SK-N-SH (cell line): ENCODE measurements at regions not wholly inside any gene's neighbourhood (a gene's known extent, or its start where the extent isn't known, plus 50 kb on each side); places are given as distances from the start of the nearest gene placed in this dataset.

ENCODE experiments used
- CTCF ChIA-PET: fragments of 300-600, 350-600 bp; formaldehyde crosslinking; extraction: SDS; loops from one replicate; lab custom pipeline; 2021; lab: Yijun Ruan, JAX
- POLR2A ChIA-PET: fragments of 350-600 bp; sonication (Branson Sonifier 250); formaldehyde crosslinking; extraction: SDS; loops from one replicate; lab custom pipeline; 2020; ENCODE audit warnings: antibody characterized with exemption, inconsistent platforms; lab: Yijun Ruan, JAX
- DNase-seq: peaks from one replicate; pipeline ENCODE4 v3.0.0; 2012
- H2AFZ ChIP-seq: fragments of 200-600 bp; sonication (generic); 2 replicates; pipeline ENCODE4 v1.8.1; 2016; ENCODE audit warnings: antibody characterized with exemption, mild to moderate bottlenecking, low read depth
- H3F3A ChIP-seq: fragments of 200-600 bp; sonication (generic); replicated peaks from 2 replicates; pipeline ENCODE3; 2016; ENCODE audit warnings: antibody characterized with exemption, mild to moderate bottlenecking; ENCODE audit not compliant: insufficient read depth
- H3K27ac ChIP-seq, 2 experiments: fragments of 200-500 bp in 1 of 2; fragments of 200-600 bp in 1 of 2; sonication (Bioruptor generic) in 1 of 2; sonication (generic), shearing (Covaris generic) in 1 of 2; 2 replicates each; pipeline versions ENCODE4 v1.5.1 to v1.6.1; 2014 to 2016; ENCODE audit warnings: low read depth in 2 of 2, inconsistent platforms in 1 of 2, low read length in 1 of 2, mild to moderate bottlenecking in 1 of 2, mixed read lengths in 1 of 2
- H3K27me3 ChIP-seq: fragments of 200-600 bp; sonication (generic), shearing (Covaris generic); 2 replicates; pipeline ENCODE4 v1.6.1; 2016; ENCODE audit warnings: mixed run types; ENCODE audit not compliant: insufficient read depth
- H3K36me3 ChIP-seq, 2 experiments: fragments of 200-500 bp in 1 of 2; fragments of 200-600 bp in 1 of 2; sonication (Bioruptor generic) in 1 of 2; sonication (generic) in 1 of 2; replicated peaks in 1 of 2; 2 replicates each; pipeline versions ENCODE3 to v1.5.1; 2014 to 2016; ENCODE audit warnings: low read length in 1 of 2, mild to moderate bottlenecking in 1 of 2; ENCODE audit not compliant: insufficient read depth in 2 of 2, control insufficient read depth in 1 of 2
- H3K4me1 ChIP-seq, 2 experiments: fragments of 200-500 bp in 1 of 2; fragments of 200-600 bp in 1 of 2; sonication (Bioruptor generic) in 1 of 2; sonication (generic), shearing (Covaris generic) in 1 of 2; 2 replicates each; pipeline versions ENCODE4 v1.5.1 to v1.6.1; 2014 to 2016; ENCODE audit warnings: low read depth in 1 of 2, low read length in 1 of 2, mixed run types in 1 of 2; ENCODE audit not compliant: insufficient read depth in 2 of 2, control insufficient read depth in 1 of 2
- H3K4me2 ChIP-seq: fragments of 200-600 bp; sonication (generic), shearing (Covaris generic); 2 replicates; pipeline ENCODE4 v1.6.1; 2017; ENCODE audit warnings: mixed run types
- H3K4me3 ChIP-seq, 2 experiments: fragments of 200-500 bp in 1 of 2; fragments of 200-600 bp in 1 of 2; sonication (Bioruptor generic) in 1 of 2; sonication (generic), shearing (Covaris generic) in 1 of 2; 2 replicates each; pipeline versions ENCODE4 v1.5.1 to v1.8.1; 2014 to 2016; ENCODE audit warnings: low read depth in 2 of 2, inconsistent platforms in 1 of 2, low read length in 1 of 2, mild to moderate bottlenecking in 1 of 2, mixed read lengths in 1 of 2, moderate library complexity in 1 of 2
- H3K79me2 ChIP-seq: fragments of 200-600 bp; sonication (generic); 2 replicates; pipeline ENCODE4 v1.8.1; 2017; ENCODE audit warnings: mild to moderate bottlenecking; ENCODE audit not compliant: insufficient read depth
- H3K9ac ChIP-seq: fragments of 200-600 bp; sonication (generic); 2 replicates; pipeline ENCODE4 v1.6.1; 2017; ENCODE audit warnings: mixed run types
- H3K9me2 ChIP-seq: fragments of 200-600 bp; sonication (generic); 2 replicates; pipeline ENCODE4 v1.6.1; 2017; ENCODE audit warnings: mixed run types
- H3K9me3 ChIP-seq: fragments of 200-600 bp; sonication (generic); 2 replicates; pipeline ENCODE4 v1.6.1; 2017; ENCODE audit warnings: mixed run types, mild to moderate bottlenecking, moderate library complexity
- H4K20me1 ChIP-seq: fragments of 200-600 bp; sonication (generic); 2 replicates; pipeline ENCODE4 v1.6.1; 2017; ENCODE audit warnings: mild to moderate bottlenecking, mixed run types; ENCODE audit not compliant: insufficient read depth
- CHD2 ChIP-seq: fragments of 150-350 bp; IDR thresholded peaks from 2 replicates; pipeline ENCODE4 v1.6.1; 2018; ENCODE audit warnings: low read length; ENCODE audit not compliant: partially characterized antibody
- EZH2phosphoT487 ChIP-seq: fragments of 200-600 bp; sonication (generic); IDR thresholded peaks from 2 replicates; pipeline ENCODE4 v1.6.1; 2017; ENCODE audit warnings: low read depth, mixed run types, mild to moderate bottlenecking, antibody characterized with exemption, moderate library complexity, borderline replicate concordance
- FOSL2 ChIP-seq: IDR thresholded peaks from 2 replicates; pipeline ENCODE4 v1.4.0; 2012; ENCODE audit warnings: low read depth, mild to moderate bottlenecking, moderate library complexity, borderline replicate concordance
- FOXJ3 ChIP-seq: sonication (generic); formaldehyde crosslinking; IDR thresholded peaks from 2 replicates; pipeline ENCODE4 v1.5.1; 2020; ENCODE audit warnings: mild to moderate bottlenecking, missing genetic modification reagents
- FOXM1 ChIP-seq: IDR thresholded peaks from 2 replicates; pipeline ENCODE4 v1.4.0; 2012; ENCODE audit warnings: low read depth, mild to moderate bottlenecking
- GABPA ChIP-seq: IDR thresholded peaks from 2 replicates; pipeline ENCODE4 v1.4.0; 2012; ENCODE audit warnings: low read depth, mild to moderate bottlenecking
- JUND ChIP-seq: IDR thresholded peaks from 2 replicates; pipeline ENCODE4 v1.4.0; 2012
- MEF2A ChIP-seq: IDR thresholded peaks from 2 replicates; pipeline ENCODE4 v1.4.0; 2012; ENCODE audit warnings: low read depth, borderline replicate concordance
- NFIC ChIP-seq: IDR thresholded peaks from 2 replicates; pipeline ENCODE4 v1.4.0; 2012; ENCODE audit warnings: borderline replicate concordance
- NRF1 ChIP-seq: IDR thresholded peaks from 2 replicates; pipeline ENCODE4 v1.6.1; 2012; ENCODE audit warnings: low read depth, mild to moderate bottlenecking, low read length
- POLR2AphosphoS5 ChIP-seq: IDR thresholded peaks from 2 replicates; pipeline ENCODE4 v1.6.1; 2012; ENCODE audit warnings: low read depth, low read length
- RAD21 ChIP-seq: IDR thresholded peaks from 2 replicates; pipeline ENCODE4 v1.6.1; 2012; ENCODE audit warnings: mild to moderate bottlenecking, low read length
- RFX5 ChIP-seq: IDR thresholded peaks from 2 replicates; pipeline ENCODE4 v1.6.1; 2012; ENCODE audit warnings: mild to moderate bottlenecking, improper control_type of control experiment, low read length
- RXRA ChIP-seq: IDR thresholded peaks from 2 replicates; pipeline ENCODE4 v1.4.0; 2012; ENCODE audit warnings: low read depth, mild to moderate bottlenecking, borderline replicate concordance
- SIN3A ChIP-seq: IDR thresholded peaks from 2 replicates; pipeline ENCODE4 v1.6.1; 2012; ENCODE audit warnings: low read depth, mild to moderate bottlenecking, low read length, moderate library complexity, borderline replicate concordance
- SMC3 ChIP-seq: IDR thresholded peaks from 2 replicates; pipeline ENCODE4 v1.6.1; 2012; ENCODE audit warnings: low read depth, low read length, improper control_type of control experiment
- TEAD4 ChIP-seq: IDR thresholded peaks from 2 replicates; pipeline ENCODE4 v1.4.0; 2012; ENCODE audit warnings: mild to moderate bottlenecking, borderline replicate concordance; ENCODE audit not compliant: insufficient read depth
- YY1 ChIP-seq: IDR thresholded peaks from 2 replicates; pipeline ENCODE4 v1.4.0; 2012; ENCODE audit warnings: low read depth, mild to moderate bottlenecking
- WGBS: methylation state at CpG from one replicate; pipeline ENCODE4 v1.1.6; 2017; ENCODE audit warnings: low lambda C conversion rate; 5-methylcytosine and 5-hydroxymethylcytosine counted together
- TF ChIP-seq, protein P1 (sequence below): IDR thresholded peaks from 2 replicates; pipeline ENCODE4 v1.4.0; 2012; ENCODE audit warnings: low read depth, borderline replicate concordance
- TF ChIP-seq, protein P2 (sequence below): IDR thresholded peaks from 2 replicates; pipeline ENCODE4 v1.4.0; 2012; ENCODE audit warnings: low read depth
- TF ChIP-seq, protein P3 (sequence below): IDR thresholded peaks from 2 replicates; pipeline ENCODE4 v1.4.0; 2012; ENCODE audit warnings: low read depth, borderline replicate concordance

DNA sequence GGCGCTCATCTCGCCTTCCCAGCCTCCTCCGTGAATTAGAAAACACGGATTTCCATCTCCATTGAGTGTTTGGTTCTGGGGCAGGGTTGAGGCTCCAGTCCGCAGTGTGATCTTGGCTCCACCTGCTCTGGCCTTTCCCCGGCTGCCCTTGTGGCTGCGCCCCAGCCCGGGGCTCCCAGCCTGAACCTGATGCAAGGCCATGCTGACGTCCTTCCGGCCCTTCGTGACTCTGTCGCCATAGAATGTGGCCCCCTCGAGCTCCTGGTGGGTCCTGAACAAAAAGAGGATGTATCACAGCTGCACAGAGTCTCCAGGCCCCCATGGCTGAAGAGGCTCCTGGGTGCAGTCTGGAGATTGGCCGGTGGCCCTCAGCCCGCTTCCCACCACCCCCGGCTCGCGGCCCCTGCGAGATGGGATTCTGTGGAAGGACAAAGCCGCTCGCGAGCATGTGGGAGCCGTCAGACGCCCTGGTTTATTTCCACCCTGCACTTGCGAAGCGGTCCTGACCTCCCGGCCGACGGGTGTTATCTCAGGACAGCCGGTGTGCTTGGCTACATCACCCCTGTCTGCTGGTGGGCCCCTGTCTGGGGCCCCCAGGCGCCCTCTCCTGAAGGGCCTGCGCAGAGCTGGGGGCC, 1214.0 kb downstream of the BRD1 start:
- H4K20me1 ChIP-seq = no peaks in the 10 kb centered on the region
- TF ChIP-seq SMC3 (no peak), NFIC (no peak), FOSL2 (no peak), TEAD4 (no peak), SIN3A (no peak), NRF1 (no peak), MEF2A (no peak), GABPA (no peak), YY1 (no peak), RFX5 (no peak)
- TF ChIP-seq, protein P1, sequence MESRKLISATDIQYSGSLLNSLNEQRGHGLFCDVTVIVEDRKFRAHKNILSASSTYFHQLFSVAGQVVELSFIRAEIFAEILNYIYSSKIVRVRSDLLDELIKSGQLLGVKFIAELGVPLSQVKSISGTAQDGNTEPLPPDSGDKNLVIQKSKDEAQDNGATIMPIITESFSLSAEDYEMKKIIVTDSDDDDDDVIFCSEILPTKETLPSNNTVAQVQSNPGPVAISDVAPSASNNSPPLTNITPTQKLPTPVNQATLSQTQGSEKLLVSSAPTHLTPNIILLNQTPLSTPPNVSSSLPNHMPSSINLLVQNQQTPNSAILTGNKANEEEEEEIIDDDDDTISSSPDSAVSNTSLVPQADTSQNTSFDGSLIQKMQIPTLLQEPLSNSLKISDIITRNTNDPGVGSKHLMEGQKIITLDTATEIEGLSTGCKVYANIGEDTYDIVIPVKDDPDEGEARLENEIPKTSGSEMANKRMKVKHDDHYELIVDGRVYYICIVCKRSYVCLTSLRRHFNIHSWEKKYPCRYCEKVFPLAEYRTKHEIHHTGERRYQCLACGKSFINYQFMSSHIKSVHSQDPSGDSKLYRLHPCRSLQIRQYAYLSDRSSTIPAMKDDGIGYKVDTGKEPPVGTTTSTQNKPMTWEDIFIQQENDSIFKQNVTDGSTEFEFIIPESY = no peak
- TF ChIP-seq, protein P2, sequence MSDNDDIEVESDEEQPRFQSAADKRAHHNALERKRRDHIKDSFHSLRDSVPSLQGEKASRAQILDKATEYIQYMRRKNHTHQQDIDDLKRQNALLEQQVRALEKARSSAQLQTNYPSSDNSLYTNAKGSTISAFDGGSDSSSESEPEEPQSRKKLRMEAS = no peak
- no peaks in the 10 kb centered on the region; the same call in 1 of the 2 replicates for H3K27me3 ChIP-seq
- no peaks in the 10 kb centered on the region for H3K36me3 ChIP-seq
- POLR2A ChIA-PET = no interaction called here
- no peak for DNase-seq
- H3K4me2 ChIP-seq = no peak overlapping the region
- no peaks in the 10 kb centered on the region for H3K9me3 ChIP-seq
- no peaks in the 10 kb centered on the region for H3K79me2 ChIP-seq
- H3K4me3 ChIP-seq = no peak overlapping the region
- H2AFZ ChIP-seq = no peak overlapping the region
- H3K4me1 ChIP-seq = no peaks in the 10 kb centered on the region
- no peak overlapping the region for H3K27ac ChIP-seq
- H3K9ac ChIP-seq = no peak overlapping the region
- CTCF ChIA-PET = interaction anchor here (0.6 kb wide), 1 partner anchor 12 kb away, joined by 4 read pairs; no protein-coding TSS in a partner anchor
- no peaks in the 10 kb centered on the region for H3F3A ChIP-seq
- 52% methylated on average over 23 of the region's 32 CpGs for WGBS
- no peaks in the 10 kb centered on the region for H3K9me2 ChIP-seq

DNA sequence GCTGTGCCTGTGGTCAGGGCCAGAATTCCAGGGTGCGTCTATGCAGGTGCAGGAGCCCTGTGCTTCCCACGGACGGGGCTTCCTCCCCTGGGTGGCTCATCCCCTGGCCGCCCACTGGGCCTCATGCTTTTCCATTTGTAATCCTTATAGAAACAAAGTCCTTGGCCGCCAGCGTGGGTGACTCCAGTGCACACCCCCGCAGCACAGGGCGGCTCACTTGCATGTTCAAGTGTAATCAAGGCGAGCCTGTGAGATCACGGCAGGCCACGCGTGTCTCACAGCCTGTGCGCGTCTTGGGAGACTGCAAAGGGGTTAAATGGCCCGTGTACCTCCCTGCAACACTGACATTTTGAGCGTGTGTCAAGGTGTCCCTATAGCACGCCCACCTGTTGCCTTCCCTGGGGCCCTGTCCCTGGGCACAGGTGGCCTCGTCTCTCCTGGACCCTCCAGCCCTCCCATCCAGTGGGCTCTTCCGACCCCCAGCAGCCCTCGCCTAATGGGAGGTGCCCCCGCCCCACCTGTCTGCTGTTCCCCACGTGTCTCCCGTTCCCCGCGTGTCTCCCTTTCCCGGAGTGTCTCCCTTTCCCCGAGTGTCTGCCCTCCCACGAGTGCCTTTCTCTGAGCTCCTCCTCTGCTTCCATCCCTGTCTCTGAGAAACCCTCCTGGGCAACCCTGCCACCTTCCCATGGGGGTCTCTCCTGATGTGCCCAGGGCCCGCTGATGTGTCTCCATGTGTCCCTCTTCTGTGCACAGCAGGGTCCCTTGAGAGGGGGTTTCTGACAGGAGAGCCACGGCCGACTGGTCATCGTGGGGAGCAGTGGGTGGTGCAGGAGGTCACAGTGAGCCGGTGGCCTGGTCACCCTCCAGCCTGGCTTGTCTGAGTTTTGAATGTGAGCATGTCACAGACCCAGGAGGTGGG, 1215.3 kb downstream of the BRD1 start:
- H3K27ac ChIP-seq = no peak overlapping the region
- H3K9me2 ChIP-seq = no peaks in the 10 kb centered on the region
- no peaks in the 10 kb centered on the region for H3K36me3 ChIP-seq
- H3K9ac ChIP-seq = no peak overlapping the region
- no peak for DNase-seq
- no peaks in the 10 kb centered on the region for H3K4me1 ChIP-seq
- WGBS = 48% methylated on average over 18 of the region's 33 CpGs
- no peak overlapping the region for H2AFZ ChIP-seq
- H3F3A ChIP-seq = no peaks in the 10 kb centered on the region
- H4K20me1 ChIP-seq = no peaks in the 10 kb centered on the region
- H3K9me3 ChIP-seq = no peaks in the 10 kb centered on the region
- no peak overlapping the region for H3K4me3 ChIP-seq
- H3K4me2 ChIP-seq = no peak overlapping the region
- H3K27me3 ChIP-seq = no peaks in the 10 kb centered on the region; the same call in 1 of the 2 replicates
- CTCF ChIA-PET = no interaction called here
- POLR2A ChIA-PET = no interaction called here
- no peaks in the 10 kb centered on the region for H3K79me2 ChIP-seq
- TF ChIP-seq GABPA (no peak), CHD2 (no peak), FOSL2 (no peak), MEF2A (no peak), SMC3 (no peak), NRF1 (no peak), EZH2phosphoT487 (no peak), FOXJ3 (CRISPR knock-in tag) (no peak), RXRA (no peak), POLR2AphosphoS5 (no peak), FOXM1 (no peak), RAD21 (no peak), TEAD4 (no peak), JUND (no peak)
- TF ChIP-seq, protein P2 = no peak
- TF ChIP-seq, protein P3, sequence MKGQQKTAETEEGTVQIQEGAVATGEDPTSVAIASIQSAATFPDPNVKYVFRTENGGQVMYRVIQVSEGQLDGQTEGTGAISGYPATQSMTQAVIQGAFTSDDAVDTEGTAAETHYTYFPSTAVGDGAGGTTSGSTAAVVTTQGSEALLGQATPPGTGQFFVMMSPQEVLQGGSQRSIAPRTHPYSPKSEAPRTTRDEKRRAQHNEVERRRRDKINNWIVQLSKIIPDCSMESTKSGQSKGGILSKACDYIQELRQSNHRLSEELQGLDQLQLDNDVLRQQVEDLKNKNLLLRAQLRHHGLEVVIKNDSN = no peak
